PC-3 (cell line): ENCODE measurements at regions not wholly inside any gene's neighbourhood (a gene's known extent, or its start where the extent isn't known, plus 50 kb on each side); places are given as distances from the start of the nearest gene placed in this dataset.

Experiments
- ATAC-seq: fragments of 200-7000 bp; cut with Tn5 transposase; 2 replicates; pipeline ENCODE4 v1.9.1; 2020; ENCODE audit warnings: mild to moderate bottlenecking, moderate library complexity
- BruUV-seq: library from RNA; stranded (reverse); fragments of 400-500 nt; replicated peaks from 2 replicates; lab custom pipeline; 2021; lab: Mats Ljungman, UMichigan
- CTCF ChIA-PET: fragments of 300-600 bp; sonication (Branson Sonifier 250); formaldehyde crosslinking; loops from one replicate; lab custom pipeline; 2022; ENCODE audit warnings: antibody characterized with exemption; lab: Charles Lee
- POLR2A ChIA-PET: fragments of 300-600 bp; sonication (Branson Sonifier 250); formaldehyde crosslinking; loops from one replicate; lab custom pipeline; 2022; ENCODE audit warnings: antibody characterized with exemption; ENCODE audit not compliant: unreplicated experiment; lab: Charles Lee
- DNase-seq: peaks from one replicate; pipeline ENCODE4 v3.0.0-alpha.2; 2015
- H2AFZ ChIP-seq: fragments of 300-600 bp; sonication (generic); 2 replicates; pipeline ENCODE4 v1.6.0; 2016; ENCODE audit warnings: antibody characterized with exemption, low read length
- H3F3A ChIP-seq: fragments of 300-600 bp; sonication (generic); one replicate; pipeline ENCODE4 v1.6.0; 2017; ENCODE audit warnings: antibody characterized with exemption, low read length, control low read depth, mild to moderate bottlenecking; ENCODE audit not compliant: unreplicated experiment
- H3K27ac ChIP-seq: fragments of 300-600 bp; sonication (generic); 2 replicates; pipeline ENCODE4 v1.5.1; 2016; ENCODE audit warnings: mild to moderate bottlenecking, low read length
- H3K27me3 ChIP-seq: fragments of 300-600 bp; sonication (generic); 2 replicates; pipeline ENCODE4 v1.6.1; 2016; ENCODE audit warnings: low read length, mixed read lengths
- H3K36me3 ChIP-seq: fragments of 300-600 bp; sonication (generic); 2 replicates; pipeline ENCODE4 v1.6.1; 2016; ENCODE audit warnings: low read depth, mixed run types, low read length, mixed read lengths
- H3K4me1 ChIP-seq: fragments of 300-600 bp; sonication (generic); 2 replicates; pipeline ENCODE4 v1.5.1; 2016; ENCODE audit warnings: low read length; ENCODE audit not compliant: insufficient read depth
- H3K4me2 ChIP-seq: fragments of 300-600 bp; sonication (generic); 2 replicates; pipeline ENCODE4 v1.6.0; 2016; ENCODE audit warnings: low read length
- H3K4me3 ChIP-seq: fragments of 300-600 bp; sonication (generic); 2 replicates; pipeline ENCODE4 v1.5.1; 2016; ENCODE audit warnings: mild to moderate bottlenecking, low read length, mixed read lengths
- H3K79me2 ChIP-seq: fragments of 300-600 bp; sonication (generic); 2 replicates; pipeline ENCODE4 v1.6.1; 2017; ENCODE audit warnings: low read length, mixed read lengths
- H3K9ac ChIP-seq: fragments of 300-600 bp; sonication (generic); 2 replicates; pipeline ENCODE4 v1.6.0; 2016; ENCODE audit warnings: mild to moderate bottlenecking, low read length
- H3K9me2 ChIP-seq: fragments of 300-600 bp; sonication (generic); replicated peaks from 2 replicates; pipeline ENCODE4 v1.6.1; 2016; ENCODE audit warnings: mixed run types, low read length, mixed read lengths
- H3K9me3 ChIP-seq: fragments of 300-600 bp; sonication (generic); 2 replicates; pipeline ENCODE4 v1.6.1; 2016; ENCODE audit warnings: low read length, mixed read lengths
- H4K20me1 ChIP-seq: fragments of 300-600 bp; sonication (generic); 2 replicates; pipeline ENCODE4 v1.6.1; 2016; ENCODE audit warnings: low read length, mixed read lengths
- CTCF ChIP-seq: fragments of 300-600 bp; sonication (generic); conservative IDR thresholded peaks from 2 replicates; pipeline ENCODE4 v1.5.1; 2017; ENCODE audit warnings: antibody characterized with exemption, low read depth, mild to moderate bottlenecking, low read length
- EZH2 ChIP-seq: fragments of 300-600 bp; sonication (generic); IDR thresholded peaks from one replicate; pipeline ENCODE4 v1.6.1; 2017; ENCODE audit warnings: antibody characterized with exemption, mild to moderate bottlenecking, low read length; ENCODE audit not compliant: unreplicated experiment
- EZH2phosphoT487 ChIP-seq: fragments of 300-600 bp; sonication (generic); IDR thresholded peaks from 2 replicates; pipeline ENCODE4 v1.6.1; 2018; ENCODE audit warnings: mild to moderate bottlenecking, antibody characterized with exemption, low read length, borderline replicate concordance
- intact Hi-C: fragments of 100-400 bp; cut with micrococcal nuclease; formaldehyde crosslinking; loops from 2 replicates; pipeline ENCODE4 v1.9.0; 2023

GRCh38 chr16:17938546-17938945, 398.0 kb downstream of the NPIPA8 start:
- no peaks in the 10 kb centered on the region for H3F3A ChIP-seq
- no peaks in the 10 kb centered on the region for H3K79me2 ChIP-seq
- H3K27ac ChIP-seq, result no peak overlapping the region
- no peak overlapping the region for H2AFZ ChIP-seq
- no peaks in the 10 kb centered on the region for H4K20me1 ChIP-seq
- H3K27me3 ChIP-seq, result no peaks in the 10 kb centered on the region
- no peaks in the 10 kb centered on the region for H3K9me3 ChIP-seq
- POLR2A ChIA-PET, result no interaction called here
- no peaks in the 10 kb centered on the region for H3K36me3 ChIP-seq
- BruUV-seq, result no TSS peak
- no peaks in the 10 kb centered on the region for H3K9me2 ChIP-seq
- ATAC-seq (no peak), DNase-seq (no peak)
- H3K4me2 ChIP-seq, result no peak overlapping the region
- H3K4me1 ChIP-seq, result no peaks in the 10 kb centered on the region
- TF ChIP-seq CTCF, result no peak
- TF ChIP-seq EZH2, result no peak
- no peak for TF ChIP-seq EZH2phosphoT487
- intact Hi-C loops, result no loop called here
- H3K4me3 ChIP-seq, result no peak overlapping the region
- CTCF ChIA-PET, result no interaction called here
- no peak overlapping the region for H3K9ac ChIP-seq

DNA sequence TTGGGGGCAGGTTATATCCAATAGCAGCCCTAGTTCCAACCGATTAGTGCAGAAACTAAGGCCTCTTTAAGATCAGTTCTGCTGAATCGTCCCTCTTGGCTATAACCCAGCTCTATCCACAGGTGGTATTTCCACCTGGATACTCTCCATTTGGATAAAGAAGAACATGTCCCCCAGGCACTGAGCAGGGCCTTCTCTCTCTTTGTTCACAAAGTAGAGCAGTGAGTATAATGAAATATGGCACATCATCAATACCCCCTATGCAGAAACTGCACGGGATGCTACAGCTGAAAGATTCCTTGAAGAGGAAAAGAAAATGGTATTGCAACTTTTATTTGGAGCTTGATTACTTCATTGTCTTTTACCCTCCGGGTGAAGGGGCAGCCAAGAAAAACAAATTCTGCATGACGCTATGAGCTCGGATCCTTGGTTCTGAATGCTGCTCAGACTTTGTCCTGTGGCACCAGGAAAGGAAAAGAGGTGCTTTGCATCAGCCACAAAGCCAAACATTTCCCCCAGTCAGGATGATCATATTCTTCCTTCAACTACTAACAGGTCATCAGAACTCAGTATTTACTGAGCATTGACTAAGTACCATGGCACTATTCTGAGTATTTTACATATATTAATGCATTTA, 399.7 kb downstream of the NPIPA8 start:
- DNase-seq, result no peak
- Histone ChIP-seq H3K4me3 (no peak overlapping the region), H3K9me3 (no peaks in the 10 kb centered on the region), H3K79me2 (no peaks in the 10 kb centered on the region), H3K36me3 (no peaks in the 10 kb centered on the region), H4K20me1 (no peaks in the 10 kb centered on the region), H3K27ac (no peak overlapping the region), H3F3A (no peaks in the 10 kb centered on the region), H3K4me1 (no peaks in the 10 kb centered on the region), H3K9ac (no peak overlapping the region), H2AFZ (no peak overlapping the region), H3K27me3 (no peaks in the 10 kb centered on the region), H3K9me2 (no peaks in the 10 kb centered on the region), H3K4me2 (no peak overlapping the region)
- intact Hi-C loops, result no loop called here
- no TSS peak for BruUV-seq
- POLR2A ChIA-PET, result no interaction called here
- no peak for ATAC-seq
- TF ChIP-seq CTCF, result no peak
- TF ChIP-seq EZH2, result no peak
- TF ChIP-seq EZH2phosphoT487, result no peak
- CTCF ChIA-PET, result no interaction called here

GRCh38 chr16:17930280-17930679, 406.3 kb downstream of the NPIPA8 start:
- ATAC-seq, result no peak
- no peak overlapping the region for H2AFZ ChIP-seq
- H3K9me3 ChIP-seq, result no peaks in the 10 kb centered on the region
- no peaks in the 10 kb centered on the region for H3K36me3 ChIP-seq
- H3K4me1 ChIP-seq, result no peaks in the 10 kb centered on the region
- ChIA-PET CTCF (no interaction called here), POLR2A (no interaction called here)
- intact Hi-C loops, result no loop called here
- no TSS peak for BruUV-seq
- H3K4me3 ChIP-seq, result no peak overlapping the region
- H3K79me2 ChIP-seq, result no peaks in the 10 kb centered on the region
- H3K27ac ChIP-seq, result no peak overlapping the region
- no peaks in the 10 kb centered on the region for H3K27me3 ChIP-seq
- no peaks in the 10 kb centered on the region for H4K20me1 ChIP-seq
- no peaks in the 10 kb centered on the region for H3K9me2 ChIP-seq
- no peaks in the 10 kb centered on the region for H3F3A ChIP-seq
- TF ChIP-seq EZH2 (no peak), EZH2phosphoT487 (no peak), CTCF (no peak)
- DNase-seq, result no peak
- H3K4me2 ChIP-seq, result no peak overlapping the region
- no peak overlapping the region for H3K9ac ChIP-seq
